Omental fat pad (tissue), 3 donors: ENCODE measurements at regions not wholly inside any gene's neighbourhood (a gene's known extent, or its start where the extent isn't known, plus 50 kb on each side); places are given as distances from the start of the nearest gene placed in this dataset.

Experiments
- ATAC-seq: fragments of 150-250 bp; one replicate; pipeline ENCODE4 v1.9.1; 2016; ENCODE audit warnings: mild to moderate bottlenecking, moderate library complexity; ENCODE audit not compliant: low FRiP score
- DNase-seq: peaks from one replicate; pipeline ENCODE4 v3.0.0-alpha.2; 2019; ENCODE audit warnings: low spot score
- CTCF ChIP-seq, 3 donors: fragments of 450-650 bp; IDR thresholded peaks; one replicate each; pipeline ENCODE4 v1.5.1; 2016 to 2017; ENCODE audit warnings: antibody characterized with exemption in 3 of 3, mild to moderate bottlenecking in 3 of 3, moderate library complexity in 2 of 3

GRCh38 chr4:112058433-112058832 is 86.8 kb upstream of the FAM241A start:
- no peak for ATAC-seq
- no peak for TF ChIP-seq CTCF (IDR thresholded peaks at IDR 0.05)
- no peak for DNase-seq

- TF ChIP-seq CTCF (IDR thresholded peaks at IDR 0.05), result no peak
- ATAC-seq, result no peak
- DNase-seq, result no peak
Measured at GRCh38 chr4:112060212-112060611, 85.0 kb upstream of the FAM241A start.

- no peak for TF ChIP-seq CTCF (IDR thresholded peaks at IDR 0.05)
- DNase-seq (no peak), ATAC-seq (no peak)
Measured at GRCh38 chr4:112061207-112061817, 83.9 kb upstream of the FAM241A start.

GRCh38 chr4:112063260-112063659 is 82.0 kb upstream of the FAM241A start:
- ATAC-seq, result no peak
- no peak for DNase-seq
- TF ChIP-seq CTCF (IDR thresholded peaks at IDR 0.05), result no peak

DNA sequence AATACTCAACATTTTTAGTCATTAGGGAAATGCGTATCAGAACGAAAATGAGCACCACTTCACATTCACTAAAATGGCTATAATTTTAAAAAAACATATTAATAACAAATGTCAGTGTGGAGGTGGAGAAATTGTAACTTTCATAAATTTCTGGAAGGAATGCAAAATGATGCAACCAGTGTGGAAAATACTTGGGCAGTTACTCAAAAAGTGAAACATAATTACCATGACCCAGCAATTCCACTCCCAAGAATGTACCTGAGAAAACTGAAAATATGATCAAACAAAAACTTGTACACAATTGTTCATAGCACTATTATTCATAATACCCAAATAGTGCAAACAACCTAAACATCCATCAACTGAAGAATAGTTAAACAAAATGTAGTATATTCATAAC is 76.1 kb upstream of the FAM241A start:
- no peak for TF ChIP-seq CTCF (IDR thresholded peaks at IDR 0.05)
- ATAC-seq (no peak), DNase-seq (no peak)

DNA sequence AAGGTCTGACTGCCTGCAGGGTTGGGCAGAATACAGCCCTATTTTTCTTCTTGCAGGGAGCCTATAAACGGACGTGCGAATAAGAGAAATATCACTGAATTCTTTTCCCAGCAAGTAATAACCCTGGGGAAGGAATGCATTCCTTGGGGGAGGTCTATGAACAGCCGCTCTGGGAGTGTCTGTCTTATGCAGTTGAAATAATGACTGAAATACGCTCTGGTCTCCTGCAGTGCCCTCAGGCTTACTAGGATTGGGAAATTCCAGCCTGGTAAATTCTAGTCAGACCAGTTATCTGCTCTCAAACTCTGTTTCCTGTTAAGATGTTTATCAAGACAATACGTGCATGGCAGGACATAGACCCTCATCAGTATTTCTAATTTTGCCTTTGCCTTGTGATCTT is 72.1 kb upstream of the FAM241A start:
- no peak for DNase-seq
- TF ChIP-seq CTCF (IDR thresholded peaks at IDR 0.05), result no peak
- no peak for ATAC-seq

DNA sequence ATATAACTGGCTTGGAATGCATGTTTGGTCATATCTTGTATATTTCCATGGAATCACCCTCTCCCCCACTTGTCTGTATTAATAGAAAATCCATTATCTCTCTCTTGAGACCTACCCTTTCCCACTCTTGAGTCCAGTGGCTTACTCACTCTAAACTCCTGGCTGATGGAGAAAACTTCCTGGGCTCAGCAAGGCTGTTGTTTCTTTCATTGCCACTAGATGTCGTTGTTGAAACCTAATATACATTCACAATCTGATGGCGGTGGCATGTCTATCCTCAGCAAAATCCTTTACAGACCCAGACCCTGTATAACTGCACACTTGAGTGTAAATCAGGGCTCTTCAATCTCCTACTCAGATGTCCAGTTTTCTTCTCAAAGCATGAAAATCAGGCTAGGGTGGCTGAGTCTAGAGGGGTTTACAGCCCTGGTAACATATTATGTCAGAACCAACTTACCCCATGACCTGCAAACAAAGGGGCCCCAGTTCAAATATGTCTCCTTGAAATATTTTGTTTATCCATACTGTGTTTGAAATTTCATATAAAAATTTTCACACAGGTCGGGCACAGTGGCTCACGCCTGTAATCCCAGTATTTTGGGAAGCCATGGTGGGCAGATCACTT is 70.0 kb upstream of the FAM241A start:
- DNase-seq (no peak), ATAC-seq (peak; percentile 54)
- TF ChIP-seq CTCF (IDR thresholded peaks at IDR 0.05), result no peak
